H1 (cell line): ENCODE measurements at regions not wholly inside any gene's neighbourhood (a gene's known extent, or its start where the extent isn't known, plus 50 kb on each side); places are given as distances from the start of the nearest gene placed in this dataset.

Experiments
- CTCF ChIA-PET: fragments of 300-600 bp; sonication (Branson Sonifier 250); formaldehyde crosslinking; loops from one replicate; lab custom pipeline; 2021; ENCODE audit not compliant: partially characterized antibody; lab: Charles Lee
- POLR2A ChIA-PET: fragments of 300-600 bp; sonication (Branson Sonifier 250); formaldehyde crosslinking; loops from one replicate; lab custom pipeline; 2021; ENCODE audit warnings: inconsistent platforms; ENCODE audit not compliant: partially characterized antibody; lab: Charles Lee
- DNase-seq, 2 experiments: peaks; one replicate each; pipeline versions ENCODE4 v3.0.0 to v3.0.0-alpha.2; 2010 to 2022; ENCODE audit warnings: low spot score in 2 of 2, low read depth in 1 of 2, mixed read lengths in 1 of 2
- FAIRE-seq: peaks from 2 replicates; lab custom pipeline; 2011; peaks lifted over from hg19 to GRCh38; lab: Jason Lieb, UNC
- H2AFZ ChIP-seq: 2 replicates; pipeline ENCODE4 v1.8.1; 2012; ENCODE audit warnings: low read length, inconsistent platforms
- H2AK5ac ChIP-seq: 2 replicates; pipeline ENCODE4 v1.6.1; 2013; ENCODE audit warnings: low read depth, low read length
- H2BK120ac ChIP-seq: replicated peaks from 2 replicates; pipeline ENCODE3; 2013; ENCODE audit warnings: low read depth, low read length, inconsistent platforms
- H2BK12ac ChIP-seq: 2 replicates; pipeline ENCODE4 v1.6.1; 2013; ENCODE audit warnings: low read depth, low read length
- H2BK15ac ChIP-seq: 2 replicates; pipeline ENCODE4 v1.6.1; 2013; ENCODE audit warnings: low read length
- H2BK20ac ChIP-seq: 2 replicates; pipeline ENCODE4 v1.6.1; 2013; ENCODE audit warnings: low read length
- H2BK5ac ChIP-seq: 2 replicates; pipeline ENCODE4 v1.6.1; 2013; ENCODE audit warnings: low read depth, low read length
- H3K14ac ChIP-seq: 2 replicates; pipeline ENCODE4 v1.6.1; 2013; ENCODE audit warnings: inconsistent platforms; ENCODE audit not compliant: insufficient read length
- H3K18ac ChIP-seq: 2 replicates; pipeline ENCODE4 v1.6.1; 2013; ENCODE audit warnings: low read length; ENCODE audit errors: extremely low read depth
- H3K23ac ChIP-seq: 2 replicates; pipeline ENCODE4 v1.6.1; 2013; ENCODE audit warnings: inconsistent platforms; ENCODE audit not compliant: insufficient read length
- H3K23me2 ChIP-seq: 2 replicates; pipeline ENCODE4 v1.6.1; 2013; ENCODE audit warnings: low read depth, low read length
- H3K27ac ChIP-seq: 2 replicates; pipeline ENCODE4 v1.6.1; 2011; ENCODE audit warnings: low read depth, low read length, inconsistent platforms
- H3K27me3 ChIP-seq, 4 experiments: replicated peaks in 1 of 4; 1 replicate in 1 of 4; 2 replicates in 3 of 4; pipeline versions ENCODE4 v1.6.1 to v1.8.1; 2011 to 2013; ENCODE audit warnings: low read length in 3 of 4, mild to moderate bottlenecking in 3 of 4, inconsistent platforms in 2 of 4, mixed read lengths in 2 of 4, moderate library complexity in 1 of 4; ENCODE audit not compliant: control insufficient read depth in 3 of 4, insufficient read depth in 3 of 4; ENCODE audit errors: extremely low read depth in 1 of 4
- H3K36me3 ChIP-seq, 4 experiments: 2 replicates each; pipeline versions ENCODE4 v1.6.1 to v1.8.1; 2011 to 2013; ENCODE audit warnings: mild to moderate bottlenecking in 4 of 4, low read length in 3 of 4, moderate library complexity in 2 of 4, control low read depth in 1 of 4, inconsistent platforms in 1 of 4; ENCODE audit not compliant: insufficient read depth in 4 of 4, control insufficient read depth in 2 of 4
- H3K4ac ChIP-seq: replicated peaks from 2 replicates; pipeline ENCODE3; 2013; ENCODE audit warnings: low read length, low read depth, mixed read lengths, inconsistent platforms; ENCODE audit not compliant: insufficient read length
- H3K4me1 ChIP-seq, 4 experiments: replicated peaks in 1 of 4; 1 replicate in 1 of 4; 2 replicates in 3 of 4; pipeline versions ENCODE4 v1.6.1 to v1.8.1; 2011 to 2013; ENCODE audit warnings: low read length in 3 of 4, inconsistent platforms in 2 of 4, mixed read lengths in 1 of 4; ENCODE audit not compliant: insufficient read depth in 4 of 4, control insufficient read depth in 3 of 4
- H3K4me2 ChIP-seq, 2 experiments: 2 replicates each; pipeline versions ENCODE4 v1.6.1 to v1.8.1; 2011 to 2013; ENCODE audit warnings: low read depth in 2 of 2, low read length in 2 of 2, control low read depth in 1 of 2, inconsistent platforms in 1 of 2, mild to moderate bottlenecking in 1 of 2; ENCODE audit not compliant: insufficient read depth in 1 of 2
- H3K4me3 ChIP-seq, 4 experiments: fragments of 200-600, 300-600 bp in 1 of 4; sonication (generic), shearing (Covaris generic), sonication (Bioruptor Twin) in 1 of 4; 2 replicates each; pipeline versions ENCODE4 v1.5.1 to v1.8.1; 2011 to 2016; ENCODE audit warnings: low read length in 4 of 4, low read depth in 3 of 4, control low read depth in 2 of 4, inconsistent platforms in 2 of 4, mild to moderate bottlenecking in 2 of 4, mixed read lengths in 1 of 4, moderate library complexity in 1 of 4; ENCODE audit not compliant: insufficient read depth in 2 of 4; ENCODE audit errors: extremely low read depth in 1 of 4
- H3K56ac ChIP-seq: replicated peaks from 2 replicates; pipeline ENCODE3; 2013; ENCODE audit warnings: low read depth, mild to moderate bottlenecking, mixed read lengths, low read length, inconsistent platforms; ENCODE audit not compliant: insufficient read length
- H3K79me1 ChIP-seq: 2 replicates; pipeline ENCODE4 v1.6.1; 2013; ENCODE audit warnings: low read depth, low read length, control low read depth
- H3K79me2 ChIP-seq, 2 experiments: 2 replicates each; pipeline versions ENCODE4 v1.6.1 to v1.8.1; 2012 to 2013; ENCODE audit warnings: low read length in 2 of 2, mild to moderate bottlenecking in 2 of 2, inconsistent platforms in 1 of 2; ENCODE audit not compliant: insufficient read depth in 2 of 2, control insufficient read depth in 1 of 2
- H3K9ac ChIP-seq, 4 experiments: replicated peaks in 1 of 4; 1 replicate in 1 of 4; 2 replicates in 3 of 4; pipeline versions ENCODE4 v1.6.1 to v1.8.1; 2011 to 2013; ENCODE audit warnings: low read depth in 3 of 4, low read length in 3 of 4, control low read depth in 2 of 4, mild to moderate bottlenecking in 2 of 4, moderate library complexity in 2 of 4, inconsistent platforms in 1 of 4; ENCODE audit errors: extremely low read depth in 1 of 4
- H3K9me3 ChIP-seq, 2 experiments: 2 replicates each; pipeline versions ENCODE4 v1.6.1 to v1.8.1; 2012 to 2013; ENCODE audit warnings: mild to moderate bottlenecking in 2 of 2, moderate library complexity in 2 of 2, control low read depth in 1 of 2, inconsistent platforms in 1 of 2, low read depth in 1 of 2, low read length in 1 of 2, mixed read lengths in 1 of 2; ENCODE audit not compliant: insufficient read depth in 2 of 2
- H4K20me1 ChIP-seq, 2 experiments: replicated peaks in 1 of 2; 2 replicates each; pipeline versions ENCODE3 to v1.8.1; 2011 to 2013; ENCODE audit warnings: inconsistent platforms in 2 of 2, low read length in 2 of 2, mild to moderate bottlenecking in 1 of 2; ENCODE audit not compliant: insufficient read depth in 2 of 2, control insufficient read depth in 1 of 2
- H4K5ac ChIP-seq: 2 replicates; pipeline ENCODE4 v1.6.1; 2013; ENCODE audit warnings: low read length, low read depth, mixed read lengths, inconsistent platforms; ENCODE audit not compliant: insufficient read length
- H4K8ac ChIP-seq: 2 replicates; pipeline ENCODE4 v1.8.0; 2013; ENCODE audit warnings: mild to moderate bottlenecking, moderate library complexity, low read length, inconsistent platforms; ENCODE audit not compliant: insufficient read depth; ENCODE audit errors: extremely low read depth
- H4K91ac ChIP-seq: replicated peaks from 2 replicates; pipeline ENCODE3; 2013; ENCODE audit warnings: low read length, mixed read lengths, inconsistent platforms; ENCODE audit not compliant: insufficient read length
- BACH1 ChIP-seq: IDR thresholded peaks from 2 replicates; pipeline ENCODE4 v1.6.1; 2012; ENCODE audit warnings: low read length, improper control_type of control experiment
- CHD1 ChIP-seq: IDR thresholded peaks from 2 replicates; pipeline ENCODE4 v1.6.1; 2012; ENCODE audit warnings: low read depth, low read length, improper control_type of control experiment
- CHD2 ChIP-seq: IDR thresholded peaks from 2 replicates; pipeline ENCODE4 v1.6.1; 2012; ENCODE audit warnings: low read length, improper control_type of control experiment
- EZH2 ChIP-seq: fragments of 200-600 bp; sonication (generic); IDR thresholded peaks from 2 replicates; pipeline ENCODE4 v1.7.1; 2012; ENCODE audit warnings: low read depth, mild to moderate bottlenecking, moderate library complexity, low read length, inconsistent platforms; ENCODE audit not compliant: severe bottlenecking
- HDAC6 ChIP-seq: IDR thresholded peaks from one replicate; pipeline ENCODE4 v1.7.1; 2012; ENCODE audit warnings: low read depth, mild to moderate bottlenecking, inconsistent platforms, low read length, moderate library complexity
- SIRT6 ChIP-seq: IDR thresholded peaks from one replicate; pipeline ENCODE4 v1.7.1; 2012; ENCODE audit warnings: low read length, inconsistent platforms
- TEAD4 ChIP-seq: IDR thresholded peaks from 2 replicates; pipeline ENCODE4 v1.6.1; 2012; ENCODE audit warnings: low read depth, low read length, inconsistent platforms, mixed read lengths
- WGBS, 2 experiments: shearing (Covaris generic) in 1 of 2; methylation state at CpG; one replicate each; pipeline versions ENCODE4 v1.1.6 to v1.1.7; 2013 to 2015; ENCODE audit warnings: low lambda C conversion rate in 2 of 2, mixed read lengths in 2 of 2, inconsistent platforms in 1 of 2, low coverage in 1 of 2, missing lambda C conversion rate in 1 of 2; ENCODE audit not compliant: insufficient replicate concordance in 2 of 2, insufficient coverage in 1 of 2, insufficient read length in 1 of 2; ENCODE audit errors: extremely low coverage in 1 of 2, missing lambda C conversion rate in 1 of 2; 5-methylcytosine and 5-hydroxymethylcytosine counted together

DNA sequence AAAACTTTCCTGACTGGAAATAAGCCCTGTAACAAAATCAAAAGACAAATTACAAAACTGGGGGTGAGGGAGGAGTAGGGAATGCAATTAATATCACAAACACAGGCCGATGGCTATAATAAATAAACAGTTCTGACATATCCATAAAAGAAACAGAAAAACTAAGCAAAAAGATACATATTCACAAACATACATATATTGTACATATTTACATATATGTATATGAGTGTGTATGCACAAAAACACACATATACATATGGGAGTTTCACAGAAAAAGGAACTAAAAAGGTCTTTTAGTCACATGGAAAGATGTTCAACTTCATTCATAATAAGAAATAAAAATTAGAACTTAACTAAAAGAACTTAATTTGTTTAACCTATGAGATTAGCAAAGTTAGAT is 292.7 kb downstream of the TFAP2A start:
- Histone ChIP-seq H4K5ac (no peak overlapping the region), H3K18ac (no peak overlapping the region), H4K20me1 (no peaks in the 10 kb centered on the region), H2AK5ac (no peak overlapping the region), H3K27me3 (no peaks in the 10 kb centered on the region), H2BK20ac (no peak overlapping the region), H3K14ac (no peak overlapping the region), H2AFZ (no peak overlapping the region), H3K4me1 (no peaks in the 10 kb centered on the region), H2BK12ac (no peak overlapping the region), H2BK5ac (no peak overlapping the region), H2BK15ac (no peak overlapping the region), H3K23ac (no peak overlapping the region), H3K36me3 (no peaks in the 10 kb centered on the region), H4K8ac (no peak overlapping the region), H3K79me2 (no peaks in the 10 kb centered on the region), H3K56ac (no peak overlapping the region), H3K4me2 (no peak overlapping the region), H3K23me2 (no peaks in the 10 kb centered on the region), H3K4me3 (no peak overlapping the region), H2BK120ac (no peak overlapping the region), H3K9me3 (no peaks in the 10 kb centered on the region), H3K27ac (no peak overlapping the region), H3K4ac (no peak overlapping the region), H3K9ac (no peak overlapping the region), H3K79me1 (no peaks in the 10 kb centered on the region), H4K91ac (no peak overlapping the region)
- FAIRE-seq = no peak
- ChIA-PET POLR2A (no interaction called here), CTCF (no interaction called here)
- 95% methylated on average over 1 of the region's 1 CpG; no CpG with 5 or more reads in 1 of the 2 experiments for WGBS, 2 experiments
- no peak for DNase-seq
- no peak for TF ChIP-seq BACH1
- TF ChIP-seq TEAD4 = no peak
- TF ChIP-seq EZH2 = no peak
- TF ChIP-seq SIRT6 = no peak
- TF ChIP-seq CHD1 = no peak
- no peak for TF ChIP-seq CHD2
- no peak for TF ChIP-seq HDAC6
